Prostate gland (tissue), 2 donors: ENCODE measurements at regions not wholly inside any gene's neighbourhood (a gene's known extent, or its start where the extent isn't known, plus 50 kb on each side); places are given as distances from the start of the nearest gene placed in this dataset.

Experiments used
- DNase-seq: peaks from one replicate; pipeline ENCODE4 v3.0.0-alpha.2; 2019; ENCODE audit warnings: low spot score
- H3K27ac ChIP-seq, 2 donors: fragments of 200-600 bp; sonication (generic); 2 replicates each; pipeline ENCODE4 v1.5.1; 2017 to 2019
- H3K27me3 ChIP-seq: fragments of 200-600 bp; sonication (generic); replicated peaks from 2 replicates; pipeline ENCODE4 v1.5.1; 2019; ENCODE audit not compliant: insufficient read depth
- H3K36me3 ChIP-seq, 2 donors: fragments of 200-600 bp; sonication (generic); 1 replicate in 1 of 2; 2 replicates in 1 of 2; pipeline versions ENCODE4 v1.5.1 to v1.8.1; 2017 to 2019
- H3K4me1 ChIP-seq: fragments of 200-600 bp; sonication (generic); replicated peaks from 2 replicates; pipeline ENCODE4 v1.5.1; 2019
- H3K4me3 ChIP-seq, 2 donors: fragments of 200-600 bp; sonication (generic); 2 replicates each; pipeline ENCODE4 v1.5.1; 2017 to 2019
- H3K9me3 ChIP-seq: fragments of 200-600 bp; sonication (generic); 2 replicates; pipeline ENCODE4 v1.5.1; 2017
- CTCF ChIP-seq, 4 experiments: fragments of 200-600 bp in 2 of 4; fragments of 450-650 bp in 2 of 4; sonication (generic) in 2 of 4; IDR thresholded peaks; 1 replicate in 3 of 4; 2 replicates in 1 of 4; pipeline ENCODE4 v1.5.1; 2016 to 2019; ENCODE audit warnings: antibody characterized with exemption in 4 of 4, mild to moderate bottlenecking in 2 of 4, moderate library complexity in 2 of 4
- POLR2A ChIP-seq: fragments of 450-650 bp; IDR thresholded peaks from one replicate; pipeline ENCODE4 v1.6.1; 2016; ENCODE audit warnings: antibody characterized with exemption, mild to moderate bottlenecking
- POLR2AphosphoS5 ChIP-seq: sonication (generic); formaldehyde crosslinking; IDR thresholded peaks from one replicate; pipeline ENCODE4 v1.6.1; 2017; ENCODE audit warnings: antibody characterized with exemption
- WGBS: methylation state at CpG from one replicate; pipeline ENCODE4 v1.1.5; 2018; 5-methylcytosine and 5-hydroxymethylcytosine counted together
- intact Hi-C: fragments of 100-400 bp; cut with DNase I; formaldehyde crosslinking; loops from one replicate; pipeline ENCODE4 v1.14.2; 2022

DNA sequence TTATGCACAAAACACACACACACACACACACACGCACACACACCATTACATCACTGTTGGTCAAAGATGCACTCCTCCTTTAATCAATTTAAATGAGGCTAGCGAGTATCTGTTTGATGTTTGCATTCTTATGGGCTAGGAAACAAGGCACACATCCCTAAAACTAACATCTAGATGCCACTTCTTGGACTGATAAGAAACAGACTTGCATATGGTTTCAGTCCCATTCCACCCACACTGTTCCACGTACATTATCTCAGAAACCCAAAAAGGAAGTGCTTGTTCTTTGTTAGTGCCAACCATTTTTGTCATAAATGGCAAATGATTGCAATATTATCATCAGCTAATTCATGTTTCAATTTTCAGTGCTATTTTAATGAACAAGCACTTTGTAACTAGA, 69.5 kb downstream of the CCR1 start:
- intact Hi-C loops, result no loop called here
- TF ChIP-seq CTCF (IDR thresholded peaks at IDR 0.05) (no peak), POLR2A (no peak), POLR2AphosphoS5 (no peak)
- no peak for DNase-seq
- Histone ChIP-seq H3K27me3 (no peaks in the 10 kb centered on the region), H3K36me3 (no peaks in the 10 kb centered on the region), H3K27ac (no peak overlapping the region), H3K4me3 (no peak overlapping the region), H3K9me3 (no peaks in the 10 kb centered on the region), H3K4me1 (no peaks in the 10 kb centered on the region)
- WGBS, result 79% methylated on average over 3 of the region's 3 CpGs

DNA sequence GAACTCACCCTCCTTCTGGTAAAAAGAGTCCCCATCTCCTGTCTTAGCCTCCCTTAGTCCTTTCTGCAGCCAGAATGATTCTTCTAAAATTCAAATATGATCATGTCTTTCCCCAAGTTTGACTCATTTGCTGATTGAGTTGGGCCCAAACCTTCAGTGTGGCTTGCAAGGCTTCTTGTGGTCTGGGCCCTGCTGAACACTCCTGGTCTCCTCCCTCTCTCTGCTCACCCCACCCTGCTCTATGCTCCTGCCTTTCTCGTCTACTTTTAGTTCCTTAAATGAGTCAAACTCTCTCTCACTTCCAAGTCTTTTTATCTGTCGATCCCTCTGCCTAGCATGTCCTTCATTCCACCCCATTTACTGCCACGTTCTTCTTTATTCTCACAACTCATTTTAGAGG, 72.6 kb downstream of the CCR1 start:
- H3K36me3 ChIP-seq, result no peaks in the 10 kb centered on the region
- WGBS, result 80% methylated on average over 3 of the region's 3 CpGs
- intact Hi-C loops, result no loop called here
- no peak overlapping the region for H3K4me3 ChIP-seq
- H3K27ac ChIP-seq, result no peak overlapping the region
- DNase-seq, result no peak
- no peaks in the 10 kb centered on the region for H3K27me3 ChIP-seq
- no peak for TF ChIP-seq CTCF (IDR thresholded peaks at IDR 0.05)
- no peak for TF ChIP-seq POLR2AphosphoS5
- no peak for TF ChIP-seq POLR2A
- H3K9me3 ChIP-seq, result no peaks in the 10 kb centered on the region
- no peaks in the 10 kb centered on the region for H3K4me1 ChIP-seq

DNA sequence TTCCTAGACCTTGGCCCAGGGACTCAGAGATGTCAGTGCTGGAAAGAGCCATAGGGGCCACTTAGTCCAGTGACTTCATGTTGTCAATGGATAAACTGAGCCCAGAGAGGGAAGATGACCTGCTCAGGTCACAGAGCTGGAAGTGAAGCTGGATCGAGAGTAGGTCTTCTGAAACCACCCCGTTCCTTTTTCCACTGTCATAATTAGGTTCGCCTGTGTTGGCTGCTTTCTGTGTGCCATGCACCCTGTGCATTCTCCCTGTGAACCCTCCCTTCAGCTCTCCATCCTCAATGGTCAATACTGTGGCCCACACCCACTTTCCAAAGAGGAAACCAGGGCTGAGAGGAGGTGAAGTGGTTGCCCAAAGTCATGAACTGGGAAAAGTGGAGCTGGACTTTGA, 74.8 kb downstream of the CCR1 start:
- intact Hi-C loops, result no loop called here
- TF ChIP-seq CTCF (IDR thresholded peaks at IDR 0.05), result no peak
- TF ChIP-seq POLR2AphosphoS5, result no peak
- no peak for TF ChIP-seq POLR2A
- Histone ChIP-seq H3K36me3 (no peaks in the 10 kb centered on the region), H3K9me3 (no peaks in the 10 kb centered on the region), H3K27ac (no peak overlapping the region), H3K4me1 (no peaks in the 10 kb centered on the region), H3K4me3 (no peak overlapping the region), H3K27me3 (no peaks in the 10 kb centered on the region)
- DNase-seq, result no peak
- WGBS, result 88% methylated on average over 3 of the region's 3 CpGs

GRCh38 chr3:46132565-46132964, 75.5 kb downstream of the CCR1 start:
- intact Hi-C loops, result no loop called here
- H3K36me3 ChIP-seq, result no peaks in the 10 kb centered on the region
- DNase-seq, result no peak
- no peaks in the 10 kb centered on the region for H3K27me3 ChIP-seq
- no peak overlapping the region for H3K4me3 ChIP-seq
- H3K9me3 ChIP-seq, result no peaks in the 10 kb centered on the region
- no peak overlapping the region for H3K27ac ChIP-seq
- WGBS, result 92% methylated on average over 4 of the region's 4 CpGs
- no peak for TF ChIP-seq CTCF (IDR thresholded peaks at IDR 0.05)
- TF ChIP-seq POLR2AphosphoS5, result no peak
- no peak for TF ChIP-seq POLR2A
- no peaks in the 10 kb centered on the region for H3K4me1 ChIP-seq

DNA sequence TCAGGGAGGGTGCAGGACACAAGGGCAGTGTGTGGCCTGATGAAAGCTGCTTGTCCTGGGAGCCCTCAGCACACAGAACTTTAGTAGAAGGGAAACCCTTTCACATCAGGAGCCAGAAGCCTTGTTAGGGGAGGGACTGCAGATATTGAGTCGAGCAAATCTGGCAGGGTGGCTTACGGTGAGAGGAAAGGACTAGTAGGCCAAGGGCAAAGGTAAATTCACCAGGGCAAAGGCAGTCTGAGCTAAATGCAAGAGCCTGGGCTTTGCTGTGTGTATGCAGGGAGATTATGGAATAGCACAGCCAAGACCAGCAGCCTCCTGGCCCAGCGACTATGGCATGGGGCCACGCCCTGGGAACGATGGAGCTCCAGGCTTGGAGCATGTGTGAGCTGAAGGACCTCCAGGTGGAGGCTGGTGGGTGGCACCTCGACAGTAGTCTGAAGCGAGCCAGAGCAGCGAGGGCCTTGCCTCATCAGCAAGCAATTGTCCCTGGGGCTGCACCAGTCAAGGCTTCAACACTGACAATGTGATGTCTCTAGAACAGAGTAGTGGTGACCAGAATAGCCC, 76.1 kb downstream of the CCR1 start:
- intact Hi-C loops, result no loop called here
- TF ChIP-seq POLR2A (no peak), POLR2AphosphoS5 (no peak), CTCF (IDR thresholded peaks at IDR 0.05) (no peak)
- H3K4me3 ChIP-seq, result no peak overlapping the region
- H3K27ac ChIP-seq, result no peak overlapping the region
- no peaks in the 10 kb centered on the region for H3K36me3 ChIP-seq
- no peaks in the 10 kb centered on the region for H3K9me3 ChIP-seq
- 93% methylated on average over 8 of the region's 8 CpGs for WGBS
- no peaks in the 10 kb centered on the region for H3K27me3 ChIP-seq
- no peaks in the 10 kb centered on the region for H3K4me1 ChIP-seq
- DNase-seq, result no peak
